Kidney epithelial cell (primary cell): ENCODE measurements at regions not wholly inside any gene's neighbourhood (a gene's known extent, or its start where the extent isn't known, plus 50 kb on each side); places are given as distances from the start of the nearest gene placed in this dataset.
A peak's percentile ranks its signal among the peaks of the same experiment; 100 is the strongest.

Experiments
- DNase-seq: peaks from one replicate; pipeline ENCODE4 v3.0.0-alpha.2; 2010; ENCODE audit warnings: low read depth
- H3K27me3 ChIP-seq: 2 replicates; pipeline ENCODE4 v1.6.0; 2011; ENCODE audit warnings: low read length; ENCODE audit not compliant: control insufficient read depth, insufficient read depth
- H3K36me3 ChIP-seq: 2 replicates; pipeline ENCODE4 v1.5.1; 2011; ENCODE audit warnings: low read length; ENCODE audit not compliant: control insufficient read depth, insufficient read depth
- H3K4me3 ChIP-seq: 2 replicates; pipeline ENCODE4 v1.5.1; 2011; ENCODE audit warnings: low read depth, mild to moderate bottlenecking, control low read depth, low read length
- CTCF ChIP-seq: IDR thresholded peaks from 2 replicates; pipeline ENCODE4 v1.5.1; 2011; ENCODE audit warnings: mild to moderate bottlenecking, moderate library complexity, low read length, control low read depth, inconsistent platforms; ENCODE audit not compliant: insufficient read depth, poor library complexity, severe bottlenecking

- TF ChIP-seq CTCF = no peak
- H3K27me3 ChIP-seq = no peaks in the 10 kb centered on the region
- no peaks in the 10 kb centered on the region for H3K36me3 ChIP-seq
- DNase-seq = no peak
- no peak overlapping the region for H3K4me3 ChIP-seq
Observed at GRCh38 chr6:54681267-54681666, 165.3 kb upstream of the FAM83B start.

- no peak for TF ChIP-seq CTCF
- no peaks in the 10 kb centered on the region for H3K27me3 ChIP-seq
- H3K36me3 ChIP-seq = no peaks in the 10 kb centered on the region
- no peak overlapping the region for H3K4me3 ChIP-seq
- DNase-seq = peak; percentile 14
Observed at GRCh38 chr6:54681987-54682386, 164.6 kb upstream of the FAM83B start.

- no peak for TF ChIP-seq CTCF
Observed at GRCh38 chr6:54689620-54690019, 157.0 kb upstream of the FAM83B start.

GRCh38 chr6:54690596-54690995, 156.0 kb upstream of the FAM83B start:
- H3K27me3 ChIP-seq = no peaks in the 10 kb centered on the region
- no peaks in the 10 kb centered on the region for H3K36me3 ChIP-seq
- no peak for TF ChIP-seq CTCF
- no peak overlapping the region for H3K4me3 ChIP-seq
- no peak for DNase-seq

More at GRCh38 chr6:54689620-54690019, 157.0 kb upstream of the FAM83B start:
- no peak for DNase-seq
- Histone ChIP-seq H3K4me3 (no peak overlapping the region), H3K36me3 (no peaks in the 10 kb centered on the region), H3K27me3 (no peaks in the 10 kb centered on the region)

GRCh38 chr6:54694928-54695532, 151.5 kb upstream of the FAM83B start:
- no peak overlapping the region for H3K4me3 ChIP-seq
- no peak for DNase-seq
- no peak for TF ChIP-seq CTCF
- H3K36me3 ChIP-seq = no peaks in the 10 kb centered on the region
- no peaks in the 10 kb centered on the region for H3K27me3 ChIP-seq

- Histone ChIP-seq H3K4me3 (no peak overlapping the region), H3K36me3 (no peaks in the 10 kb centered on the region), H3K27me3 (no peaks in the 10 kb centered on the region)
- TF ChIP-seq CTCF = no peak
- no peak for DNase-seq
Observed at GRCh38 chr6:54695815-54696214, 150.8 kb upstream of the FAM83B start.
